HG02759 (cell line): ENCODE measurements at regions not wholly inside any gene's neighbourhood (a gene's known extent, or its start where the extent isn't known, plus 50 kb on each side); places are given as distances from the start of the nearest gene placed in this dataset.
"Not testable (repeated sequence)": the region's sequence is repeated elsewhere in the genome, so short reads cannot be mapped to it uniquely, and the experiment has no call there.

ENCODE experiments used
- ATAC-seq: cut with Tn5 transposase; IDR thresholded peaks from one replicate; pipeline ENCODE4 v1.9.1; 2021; ENCODE audit warnings: mild to moderate bottlenecking, moderate library complexity; ENCODE audit not compliant: unreplicated experiment

DNA sequence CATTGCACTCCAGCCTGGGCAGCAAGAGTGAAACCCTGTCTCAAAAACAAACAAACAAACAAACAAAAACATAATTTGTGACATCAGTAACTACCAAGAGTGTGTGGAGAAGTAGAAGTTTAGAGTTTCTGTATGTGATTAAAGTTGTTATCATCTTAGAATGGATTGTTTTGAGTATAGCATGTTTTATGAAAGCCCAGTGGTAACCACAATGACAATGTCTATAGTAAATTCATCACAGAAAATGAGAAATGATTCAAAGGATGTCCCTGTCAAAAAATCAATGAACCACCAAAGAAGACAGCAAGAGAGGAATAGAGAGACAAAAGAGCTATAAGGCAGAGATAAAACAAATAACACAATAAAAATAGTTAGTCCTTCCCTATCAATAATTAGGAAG is 1299.2 kb downstream of the CNTNAP5 start:
- no peak for ATAC-seq

DNA sequence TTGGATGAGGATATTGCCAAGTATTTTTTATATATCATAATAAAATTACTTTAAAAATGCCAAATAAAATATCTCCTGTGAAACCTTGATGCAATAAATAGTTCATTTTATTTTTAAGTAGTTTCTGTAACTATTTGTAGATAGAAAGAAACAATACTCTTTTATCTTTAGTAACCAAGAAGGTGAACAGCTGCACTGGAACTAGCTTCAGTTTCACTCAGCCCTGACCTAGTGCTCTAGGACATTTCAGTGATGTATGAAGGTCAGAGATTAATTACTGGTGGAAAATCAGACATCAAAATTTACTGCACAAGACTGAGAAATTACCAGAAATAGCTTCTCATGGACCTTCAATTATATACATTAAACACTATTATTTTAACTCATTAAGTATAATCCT is 1305.0 kb downstream of the CNTNAP5 start:
- ATAC-seq, result peak; percentile 56

DNA sequence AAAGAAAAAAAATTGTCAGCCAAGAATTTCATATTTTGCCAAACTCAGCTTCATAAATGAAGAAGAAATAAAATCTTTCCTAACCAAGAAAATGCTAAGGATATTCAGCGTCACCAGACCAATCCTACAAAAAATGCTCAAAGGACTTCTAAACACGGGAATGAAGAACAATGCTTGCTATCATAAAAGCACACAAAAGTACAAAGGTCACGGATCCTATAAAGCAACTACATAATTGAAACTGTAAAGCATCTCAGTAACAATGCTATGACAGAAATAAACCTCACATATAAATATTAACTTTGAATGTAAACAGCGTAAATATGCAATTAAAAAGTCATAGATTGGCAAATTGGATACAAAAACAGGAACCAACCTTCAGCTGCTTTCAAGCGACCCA is 1314.6 kb upstream of the GYPC start:
- no peak for ATAC-seq

DNA sequence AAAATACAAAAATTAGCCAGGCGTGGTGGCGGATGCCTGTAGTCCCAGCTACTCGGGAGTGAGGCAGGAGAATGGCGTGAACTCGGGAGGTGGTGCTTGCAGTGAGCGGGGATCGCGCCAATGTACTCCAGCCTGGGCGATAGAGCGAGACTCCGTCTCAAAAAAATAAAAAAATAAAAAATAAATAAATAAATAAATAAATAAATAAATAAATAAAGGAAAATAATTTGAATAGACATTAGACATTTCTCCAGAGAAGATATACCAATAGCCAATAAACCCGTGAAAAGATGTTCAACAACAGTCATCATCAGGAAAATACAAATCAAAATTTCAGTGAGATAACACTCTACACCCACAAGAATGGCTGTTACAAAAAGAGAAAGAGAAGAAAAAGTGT is 1302.4 kb upstream of the GYPC start:
- ATAC-seq, result not testable (repeated sequence)

DNA sequence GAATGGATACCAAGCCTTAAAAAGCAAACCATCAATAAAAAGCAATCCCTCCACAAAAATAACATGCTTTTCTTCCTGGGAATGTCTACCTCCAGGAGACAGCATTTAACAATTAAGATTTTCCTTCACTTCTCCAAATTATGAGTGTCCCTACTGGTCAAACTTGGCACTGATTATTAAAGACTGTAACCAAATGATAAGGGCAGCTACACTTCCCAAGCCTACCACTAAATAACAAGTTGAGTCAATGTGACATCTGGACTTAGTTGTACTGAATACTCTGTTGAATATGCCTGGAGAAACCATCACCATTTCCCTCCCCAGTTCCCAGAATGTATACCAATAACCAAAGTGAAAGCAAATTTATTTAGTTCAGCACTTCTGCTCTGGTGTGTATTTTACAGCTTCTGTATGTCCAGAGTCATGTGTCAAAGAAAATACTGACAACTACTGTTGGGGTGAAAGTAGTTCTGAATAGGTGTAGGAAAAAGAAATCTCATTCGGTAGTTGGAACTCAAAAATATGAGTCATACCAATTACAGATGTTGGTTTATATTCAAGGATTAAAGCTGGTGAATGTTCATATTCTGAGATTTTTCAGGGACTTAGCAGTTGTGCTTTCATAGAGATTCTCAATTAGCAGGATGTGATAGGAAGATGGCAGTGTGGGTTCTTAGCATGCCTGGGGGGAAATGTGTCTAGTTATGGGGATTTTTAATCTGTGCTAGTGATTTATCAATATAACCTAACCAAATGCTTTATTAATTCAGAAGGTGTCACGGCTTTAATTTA is 1291.6 kb upstream of the GYPC start:
- ATAC-seq, result no peak

DNA sequence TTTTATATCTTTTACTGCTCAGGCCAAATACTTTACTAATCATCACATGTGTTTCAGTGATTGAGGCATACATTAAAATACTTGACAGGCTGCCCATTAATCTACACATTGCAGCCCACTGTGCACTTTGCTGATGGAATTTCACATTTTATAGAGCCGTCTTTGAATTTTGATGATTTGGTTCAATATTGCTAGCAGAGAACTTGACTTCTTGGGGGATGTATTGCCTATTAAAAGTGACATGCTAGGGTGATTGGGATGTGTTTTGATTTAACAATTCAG is 1291.0 kb upstream of the GYPC start:
- no peak for ATAC-seq

DNA sequence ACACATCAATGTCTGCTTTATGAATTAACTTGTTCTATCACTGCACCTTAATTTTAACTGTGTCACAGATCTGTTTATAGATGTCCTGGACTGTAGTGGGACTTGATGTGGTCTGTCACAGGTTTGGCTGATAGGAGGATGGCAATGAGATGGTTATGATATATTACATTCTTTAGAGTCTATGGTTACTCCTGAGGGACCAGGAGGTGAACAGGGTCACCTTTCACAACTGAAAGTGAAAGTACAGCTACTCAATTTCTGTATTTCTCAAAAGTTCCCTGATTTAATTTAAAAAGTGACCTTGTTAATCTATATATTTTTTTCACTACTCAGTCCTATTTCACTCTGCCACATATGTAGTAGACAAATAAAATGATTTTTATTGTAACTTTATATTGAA is 1284.1 kb upstream of the GYPC start:
- no peak for ATAC-seq

DNA sequence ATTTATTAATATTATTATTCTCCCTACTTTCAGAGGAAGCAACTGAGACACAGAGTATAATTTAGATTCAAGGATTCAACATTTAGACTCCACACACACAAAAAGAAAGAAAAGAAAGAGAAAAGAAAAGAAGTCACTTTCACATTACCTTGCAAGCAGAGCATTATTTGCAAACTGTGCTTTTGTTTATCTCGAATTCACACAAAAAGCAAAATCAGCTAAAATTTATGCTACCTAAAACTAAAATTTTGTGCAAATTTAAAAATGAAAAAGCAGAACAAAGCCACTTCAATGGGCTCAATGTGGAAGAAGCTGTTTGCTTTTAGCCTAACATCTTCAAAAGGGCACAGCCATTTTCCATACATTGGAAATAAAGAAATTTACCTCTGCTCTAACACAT is 1282.7 kb upstream of the GYPC start:
- ATAC-seq, result no peak

DNA sequence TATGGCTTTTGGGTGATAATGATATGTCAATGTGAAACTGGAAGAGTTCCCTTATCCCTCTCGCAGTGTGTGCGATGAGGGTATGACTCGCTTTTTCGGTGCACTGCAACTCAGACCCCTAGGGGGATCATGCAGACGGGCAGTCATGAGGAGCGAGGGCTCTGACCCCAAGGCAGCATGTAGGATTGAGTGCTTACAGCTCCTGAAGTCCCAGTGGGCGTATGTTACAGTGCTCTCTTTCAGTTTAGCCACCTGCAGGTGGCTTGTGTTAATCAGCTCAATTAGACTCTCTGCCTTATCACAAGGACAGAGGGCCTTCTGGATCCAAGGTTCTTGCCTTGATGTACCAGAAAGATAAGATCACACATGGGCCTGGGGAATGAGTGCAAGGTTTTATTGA is 1269.9 kb upstream of the GYPC start:
- peak; percentile 47 for ATAC-seq

DNA sequence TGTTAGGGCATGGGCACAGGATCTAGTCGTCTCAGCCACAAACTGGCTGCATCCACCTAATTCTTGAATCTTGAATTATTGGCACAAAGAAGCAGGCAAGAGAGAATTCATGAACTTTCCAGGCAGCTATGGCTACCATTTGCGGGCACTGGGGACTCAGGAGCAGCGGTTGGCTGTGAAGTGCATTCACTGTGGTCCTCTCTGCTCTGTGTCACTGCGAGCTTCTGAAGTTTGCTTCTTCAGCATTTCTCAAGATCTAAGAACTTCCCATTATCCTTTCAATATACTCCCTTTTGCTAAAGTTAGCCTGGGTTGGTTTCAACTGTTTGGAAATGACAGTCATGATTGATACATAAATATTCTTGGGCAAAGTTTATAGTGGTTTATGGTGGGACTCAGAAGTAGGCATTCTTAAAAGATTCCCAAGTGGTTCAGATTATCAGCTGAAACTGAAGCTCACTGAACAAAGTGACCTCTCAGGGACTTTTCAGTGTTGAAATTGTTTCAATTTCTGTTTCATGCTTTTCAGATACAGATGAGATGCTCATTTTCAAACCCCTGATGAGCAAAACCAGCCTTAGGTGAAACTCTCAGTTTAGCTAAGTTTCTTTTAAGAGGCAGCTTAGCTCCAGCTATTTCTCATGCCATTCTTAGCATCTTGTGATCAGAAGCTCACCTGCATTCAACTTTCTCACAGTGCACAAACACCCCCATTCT is 1258.3 kb upstream of the GYPC start:
- peak; percentile 79 for ATAC-seq

DNA sequence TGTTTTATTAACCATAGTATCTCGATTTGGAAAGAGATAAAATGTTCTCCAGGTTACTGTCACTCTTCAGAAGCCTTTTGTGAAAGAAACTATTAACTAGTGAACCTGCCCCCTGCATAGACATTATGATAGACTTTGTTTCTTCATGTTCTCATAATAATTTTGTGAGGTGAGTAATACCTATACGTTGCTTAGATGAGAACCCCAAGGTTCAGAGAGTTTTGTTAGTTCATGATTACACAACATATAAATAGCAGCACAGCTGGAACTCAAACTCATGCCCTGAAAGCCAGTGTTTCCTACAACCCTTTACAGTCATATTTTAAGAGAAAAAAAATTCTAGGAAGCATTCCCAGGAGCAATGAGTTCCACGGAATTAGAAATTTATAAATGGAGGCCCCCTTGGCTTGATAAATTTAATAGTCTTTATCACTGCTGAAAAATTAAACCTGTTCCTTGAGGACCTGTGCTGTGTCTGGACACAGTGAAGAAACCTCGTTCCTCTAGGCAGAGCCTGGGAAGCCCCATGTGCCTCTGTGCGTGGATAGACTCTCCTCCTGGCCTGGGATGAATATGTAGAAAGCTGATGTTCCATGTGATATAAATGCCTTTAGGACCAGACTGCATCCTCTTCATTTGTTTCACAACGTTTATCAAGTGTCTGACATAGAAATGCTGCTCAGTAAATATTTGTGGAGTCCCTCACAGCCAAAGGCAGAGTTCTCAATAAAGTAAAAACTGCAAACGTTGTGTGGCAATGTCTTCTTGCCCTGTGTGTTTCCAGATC is 1257.0 kb upstream of the GYPC start:
- peak; percentile 45 for ATAC-seq

DNA sequence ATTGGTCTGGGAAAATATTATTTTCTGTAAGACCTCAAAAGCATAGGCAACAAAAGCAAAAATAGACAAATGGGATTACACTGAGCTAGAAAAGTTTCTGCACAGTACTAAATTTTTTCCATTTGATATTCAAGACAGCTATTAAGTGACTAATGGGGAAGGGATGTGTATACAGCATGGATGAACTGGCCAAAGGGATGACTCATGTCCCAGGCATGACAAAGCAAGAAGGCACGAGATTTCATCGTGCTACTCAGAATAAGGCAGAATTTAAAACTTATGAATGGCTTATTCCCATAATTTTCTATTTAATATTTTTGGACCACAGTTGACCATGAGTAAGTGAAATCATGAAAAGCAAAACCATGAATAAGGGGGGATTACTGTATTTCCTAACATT is 1250.1 kb upstream of the GYPC start:
- ATAC-seq, result no peak

DNA sequence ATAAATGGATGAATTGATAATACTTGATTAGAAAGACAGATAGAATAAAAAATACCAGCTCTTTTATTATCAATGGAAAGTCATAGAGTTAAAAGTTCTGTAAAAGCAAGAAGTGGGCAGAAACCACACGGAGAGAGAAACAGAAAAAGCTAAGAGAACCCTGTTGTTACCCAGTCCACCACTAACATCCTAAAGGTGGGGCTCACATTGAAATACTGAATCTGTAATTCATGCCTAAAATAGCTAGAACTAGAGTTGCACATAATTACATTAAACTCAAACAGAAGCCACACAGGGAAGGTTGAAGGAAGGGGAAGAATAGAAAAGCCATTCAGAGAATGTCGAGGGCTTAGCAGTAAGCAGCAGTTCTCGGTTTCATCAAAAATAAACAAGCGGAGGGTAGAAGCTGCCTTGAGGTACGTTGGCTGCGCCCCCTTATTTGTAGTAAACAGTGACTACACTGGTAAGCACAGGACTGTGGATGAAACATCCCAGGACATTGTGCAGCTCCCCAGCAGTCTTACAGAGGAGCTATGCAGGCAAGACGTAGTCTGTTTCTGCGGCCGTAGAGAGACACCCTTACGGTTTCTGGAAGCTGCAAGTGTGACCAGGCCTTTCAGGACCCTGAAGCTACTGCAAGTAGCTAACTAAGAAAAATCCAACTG is 1247.0 kb upstream of the GYPC start:
- no peak for ATAC-seq

DNA sequence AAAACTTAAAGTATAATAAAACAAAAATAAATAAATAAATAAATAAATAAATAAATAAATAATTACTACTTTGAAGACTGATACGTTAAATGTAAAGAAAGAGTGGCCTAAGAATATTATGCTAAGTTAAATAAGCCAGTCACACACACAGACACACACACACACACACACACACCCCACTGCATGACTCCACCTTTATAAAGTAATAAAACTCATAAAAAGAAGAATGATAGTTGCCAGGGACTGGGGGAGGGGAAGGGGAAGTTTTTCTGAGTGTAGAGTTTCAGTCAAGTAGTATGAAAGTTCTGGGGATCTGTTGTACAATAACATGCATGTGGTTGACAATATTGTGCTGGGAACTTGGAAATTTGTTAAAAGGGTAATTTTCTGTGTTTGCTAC is 1237.5 kb upstream of the GYPC start:
- no peak for ATAC-seq

DNA sequence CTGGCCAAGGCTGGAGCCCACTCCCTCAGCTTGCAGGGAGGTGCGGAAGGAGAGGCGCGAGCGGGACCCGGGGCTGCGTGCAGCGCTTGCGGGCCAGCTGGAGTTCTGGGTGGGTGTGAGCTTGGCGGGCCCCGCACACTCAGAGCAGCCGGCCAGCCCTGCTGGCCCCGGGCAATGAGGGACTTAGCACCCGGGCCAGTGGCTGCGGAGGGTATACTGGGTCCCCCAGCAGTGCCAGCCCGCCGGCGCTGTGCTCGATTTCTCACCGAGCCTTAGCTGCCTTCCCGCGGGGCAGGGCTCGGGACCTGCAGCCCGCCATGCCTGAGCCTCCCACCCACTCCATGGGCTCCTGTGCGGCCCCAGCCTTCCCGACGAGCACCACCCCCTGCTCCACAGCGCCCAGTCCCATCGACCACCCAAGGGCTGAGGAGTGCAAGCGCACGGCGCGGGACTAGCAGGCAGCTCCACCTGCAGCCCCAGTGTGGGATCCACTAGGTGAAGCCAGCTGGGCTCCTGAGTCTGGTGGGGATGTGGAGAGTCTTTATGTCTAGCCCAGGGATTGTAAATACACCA is 1233.7 kb upstream of the GYPC start:
- ATAC-seq, result not testable (repeated sequence)

DNA sequence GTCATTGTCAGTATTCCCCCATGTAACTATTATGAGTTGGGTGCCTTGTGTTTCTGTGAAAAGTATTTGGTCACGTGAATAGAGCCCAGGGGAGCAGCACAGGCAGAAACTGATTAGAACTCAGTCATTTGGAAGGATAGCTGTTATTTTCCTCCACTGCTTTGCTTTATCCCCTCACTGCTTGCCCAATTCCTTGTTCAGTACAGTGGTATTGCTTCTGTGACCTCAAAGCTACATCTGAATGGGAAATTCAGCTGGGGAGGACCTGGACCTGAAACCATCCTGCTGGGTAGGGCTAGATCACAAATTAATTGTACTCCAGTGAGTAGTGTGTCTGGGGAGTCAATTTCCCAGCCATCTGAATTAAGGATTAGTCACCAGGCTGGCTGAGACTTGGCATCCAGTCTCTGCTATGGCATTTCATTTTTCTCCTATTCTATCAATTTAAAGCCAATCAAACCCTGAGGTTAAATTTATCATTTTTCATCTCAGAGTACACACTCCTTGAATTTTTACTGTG is 1231.6 kb upstream of the GYPC start:
- ATAC-seq, result no peak

DNA sequence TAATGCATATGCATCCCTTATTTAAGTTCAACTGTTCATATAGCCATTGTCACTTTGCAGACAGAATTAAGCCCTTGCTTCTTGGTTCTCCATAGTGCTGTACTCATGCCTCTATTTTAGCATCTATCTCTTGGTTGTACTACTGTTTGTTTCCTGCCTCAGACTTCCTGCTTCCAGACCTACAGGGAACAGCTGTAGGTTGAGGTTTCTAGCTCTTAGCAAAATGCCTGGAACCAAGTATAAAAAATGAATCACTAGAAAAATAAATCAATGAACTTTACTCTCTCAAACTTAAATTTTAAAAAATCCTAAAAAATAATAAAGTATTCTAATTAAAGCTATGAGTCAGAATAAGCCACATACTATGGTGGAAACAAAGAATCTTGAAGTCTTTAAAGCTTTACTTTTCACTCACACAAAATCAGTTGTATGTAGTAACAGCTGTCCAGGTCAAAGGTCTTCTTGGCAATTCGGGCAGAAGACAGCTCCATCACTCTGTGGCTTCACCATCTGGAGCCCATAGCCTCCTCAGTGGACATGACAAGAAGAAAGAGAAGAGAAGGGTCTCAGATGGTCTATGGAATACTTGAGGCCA is 1228.1 kb upstream of the GYPC start:
- no peak for ATAC-seq

DNA sequence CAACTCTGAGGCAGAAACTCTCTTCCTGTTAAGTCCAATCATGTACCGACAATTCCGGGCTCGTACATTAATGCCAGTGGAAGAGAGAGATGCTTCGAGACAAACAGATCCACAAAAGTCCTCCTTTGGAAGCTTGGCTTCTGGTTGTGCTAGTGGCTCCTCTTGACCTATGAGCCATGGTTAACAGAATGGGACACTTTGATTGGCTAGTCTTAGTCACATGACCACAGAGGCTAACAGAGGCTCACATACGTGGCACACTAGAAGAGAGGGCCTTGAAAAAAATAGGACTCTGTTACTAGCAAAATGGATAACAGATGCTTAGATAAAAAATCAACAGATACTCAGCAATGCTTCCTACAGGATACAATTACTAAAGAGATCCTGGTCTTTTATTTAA is 1211.9 kb upstream of the GYPC start:
- no peak for ATAC-seq

DNA sequence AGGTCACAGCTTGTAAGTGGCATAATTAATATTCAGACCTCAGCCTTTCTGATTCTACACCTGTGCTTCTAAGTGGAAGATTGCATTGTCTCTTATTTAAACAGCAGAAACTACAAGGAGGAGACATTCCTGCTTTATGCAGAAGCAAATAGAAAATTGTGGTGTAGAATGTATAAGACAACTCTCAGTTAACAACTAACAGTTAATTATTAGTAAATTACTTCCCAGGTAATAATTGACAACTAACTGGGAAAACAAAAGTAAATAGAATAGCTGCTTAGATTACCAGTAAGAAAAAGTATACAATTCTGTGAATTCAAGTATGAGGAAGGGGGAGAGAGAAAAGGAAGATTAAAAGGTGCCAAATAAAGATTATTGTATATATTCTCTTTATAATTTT is 1210.5 kb upstream of the GYPC start:
- ATAC-seq, result no peak

DNA sequence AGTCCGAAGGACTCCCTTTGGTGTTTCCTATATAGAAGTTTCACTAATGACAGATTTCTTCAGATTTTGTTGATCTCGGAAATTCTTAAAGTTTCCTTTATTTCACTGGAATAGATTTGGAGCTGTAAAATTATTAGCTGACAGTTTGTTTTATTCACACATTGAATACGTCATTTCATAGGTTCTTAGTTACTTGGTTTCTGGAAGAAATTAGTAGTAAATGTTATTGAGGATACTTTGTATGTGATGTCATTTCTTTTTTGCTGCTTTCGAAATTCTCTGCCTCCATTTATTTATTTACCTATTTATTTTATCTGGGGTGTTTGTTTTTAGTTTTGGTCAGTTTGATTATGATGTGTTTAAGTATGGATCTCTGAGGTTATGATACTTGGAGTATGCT is 1205.9 kb upstream of the GYPC start:
- ATAC-seq, result no peak

DNA sequence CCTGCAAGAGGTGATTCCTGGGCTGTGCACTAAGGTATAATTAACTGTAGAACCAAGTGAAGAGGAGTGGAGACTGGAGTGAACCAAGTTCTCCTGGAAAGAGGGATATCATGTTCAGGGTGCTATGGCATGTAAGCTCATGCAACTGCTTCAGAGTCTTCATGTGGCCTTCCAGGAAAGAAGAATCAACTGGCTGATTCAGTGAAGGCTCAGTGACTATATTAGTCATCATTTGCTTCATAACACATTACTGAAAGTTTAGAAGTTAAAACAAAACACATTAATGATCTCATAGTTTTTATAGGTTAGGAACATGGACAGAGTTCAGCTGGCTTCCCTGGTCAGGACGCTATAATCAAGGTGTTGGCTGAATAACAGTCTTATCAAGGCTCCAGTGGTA is 1200.8 kb upstream of the GYPC start:
- ATAC-seq, result peak; percentile 49
